ENCODE measurements at regions not wholly inside any gene's neighbourhood (a gene's known extent, or its start where the extent isn't known, plus 50 kb on each side); places are given as distances from the start of the nearest gene placed in this dataset.

- Histone ChIP-seq H3K9me1 (ENCODE audit: insufficient read depth, low read length) (no peaks in the 10 kb centered on the region), H3K4ac (ENCODE audit: low read depth, low read length) (no peak overlapping the region), H4K20me1 (ENCODE audit: insufficient read depth, low read length) (no peaks in the 10 kb centered on the region), H3K27ac (ENCODE audit: insufficient read depth, low read length) (no peak overlapping the region), H3K14ac (replicated peaks; ENCODE audit: low read depth, low read length) (no peak overlapping the region), H3K56ac (ENCODE audit: extremely low read depth, insufficient read depth, low read length) (no peak overlapping the region), H2BK20ac (ENCODE audit: low read depth, low read length) (no peak overlapping the region), H2AK5ac (ENCODE audit: low read depth, low read length) (no peak overlapping the region), H4K8ac (ENCODE audit: low read depth in 2 of 2, low read length in 2 of 2) (no peak overlapping the region), H3K23ac (ENCODE audit: low read depth, low read length) (no peak overlapping the region), H3K4me2 (ENCODE audit: low read depth, low read length) (no peak overlapping the region), H3K36me3 (ENCODE audit: control insufficient read depth, insufficient read depth, low read length) (no peaks in the 10 kb centered on the region), H3K9ac (ENCODE audit: low read depth, low read length) (no peak overlapping the region), H3K4me1 (ENCODE audit: control insufficient read depth, insufficient read depth, low read length) (no peaks in the 10 kb centered on the region), H2BK120ac (ENCODE audit: low read depth, low read length) (no peak overlapping the region), H2BK5ac (ENCODE audit: low read depth, low read length, poor library complexity, severe bottlenecking) (no peak overlapping the region), H2AK9ac (replicated peaks; ENCODE audit: low read depth, low read length, poor library complexity) (no peak overlapping the region), H3K27me3 (ENCODE audit: control insufficient read depth, insufficient read depth, low read length) (no peaks in the 10 kb centered on the region), H2BK15ac (ENCODE audit: low read depth, low read length) (no peak overlapping the region), H3K9me3 (ENCODE audit: control insufficient read depth, insufficient read depth, low read length) (no peaks in the 10 kb centered on the region), H3K4me3 (ENCODE audit: insufficient read depth, low read depth, low read length) (no peak overlapping the region), H3K18ac (ENCODE audit: low read depth, low read length) (no peak overlapping the region), H3K79me1 (ENCODE audit: low read depth in 1 of 2, low read length in 2 of 2) (no peaks in the 10 kb centered on the region), H4K91ac (ENCODE audit: insufficient read depth, low read depth, low read length) (no peak overlapping the region), H4K5ac (ENCODE audit: low read depth, low read length) (no peak overlapping the region), H2AFZ (replicated peaks; ENCODE audit: low read length, poor library complexity) (no peak overlapping the region)
- ChIA-PET POLR2A (ENCODE audit: unreplicated experiment) (no interaction called here), CTCF (interaction anchor here (0.5 kb wide), 1 partner anchor 11 kb away, joined by 3 read pairs; no protein-coding TSS in a partner anchor)
- DNase-seq (no peak), ATAC-seq (ENCODE audit: low read depth) (no peak)
- TF ChIP-seq FOS (IDR thresholded peaks at IDR 0.05; ENCODE audit: low read depth, low read length) (no peak), CEBPB (IDR thresholded peaks at IDR 0.05; ENCODE audit: low read depth, low read length) (no peak), RCOR1 (IDR thresholded peaks at IDR 0.05; ENCODE audit: insufficient replicate concordance, low read length) (no peak), MAFK (IDR thresholded peaks at IDR 0.05; ENCODE audit: low read depth, low read length) (no peak), CTCF (conservative IDR thresholded peaks at IDR 0.05; ENCODE audit: low read depth, low read length) (no peak), POLR2A (IDR thresholded peaks at IDR 0.05; ENCODE audit: low read depth, low read length) (no peak), RFX5 (IDR thresholded peaks at IDR 0.05; ENCODE audit: low read depth, low read length) (no peak)
- no TSS peak for BruUV-seq (replicated peaks)
- WGBS, 2 experiments (ENCODE audit: extremely low coverage in 2 of 2, insufficient read length in 1 of 2): 74% methylated on average over 3 of the region's 4 CpGs; no CpG with 5 or more reads in 1 of the 2 experiments
- dilution Hi-C loops (cut with HindIII; ENCODE audit: low sequenced_read_pairs, unreplicated experiment) (no loop called here), in situ Hi-C loops (cut with MboI; ENCODE audit: low sequenced_read_pairs) (no loop called here), intact Hi-C loops (cut with micrococcal nuclease) (no loop called here)
Measured at GRCh38 chr4:177789610-177790009, 347.4 kb upstream of the AGA start.

Data from IMR-90 (cell line).